Naive thymus-derived CD8-positive, alpha-beta T cell (primary cell): ENCODE measurements at regions not wholly inside any gene's neighbourhood (a gene's known extent, or its start where the extent isn't known, plus 50 kb on each side); places are given as distances from the start of the nearest gene placed in this dataset.

Experiments
- ATAC-seq, 2 donors: fragments of 150-1000 bp; cut with Tn5 transposase in 1 of 2; sonication (Bioruptor Pico), chemical (Tn5 transposase) in 1 of 2; 1 replicate in 1 of 2; 2 replicates in 1 of 2; pipeline ENCODE4 v1.10.0; 2021; ENCODE audit warnings: mild to moderate bottlenecking in 2 of 2, moderate library complexity in 2 of 2
- POLR2A ChIA-PET: fragments of 350-600 bp; sonication (Branson Sonifier 250); formaldehyde crosslinking; loops from one replicate; lab custom pipeline; 2021; ENCODE audit warnings: antibody characterized with exemption; lab: Charles Lee
- DNase-seq, 10 donors: peaks; one replicate each; pipeline versions ENCODE4 v3.0.0 to v3.0.0-alpha.2; 2020 to 2022
- H3K27ac Mint-ChIP-seq, 10 donors: one replicate each; pipeline ENCODE4 v1.8.0; 2020 to 2022; ENCODE audit warnings: mild to moderate bottlenecking in 10 of 10, mixed read lengths in 10 of 10, moderate library complexity in 4 of 10, inconsistent platforms in 1 of 10
- H3K27me3 Mint-ChIP-seq, 5 donors: one replicate each; pipeline ENCODE4 v1.8.0; 2021 to 2022; ENCODE audit warnings: mixed read lengths in 5 of 5
- H3K36me3 Mint-ChIP-seq, 3 donors: one replicate each; pipeline ENCODE4 v1.8.0; 2020 to 2022; ENCODE audit warnings: mixed read lengths in 3 of 3, mild to moderate bottlenecking in 2 of 3, inconsistent platforms in 1 of 3
- H3K4me1 Mint-ChIP-seq, 4 donors: one replicate each; pipeline ENCODE4 v1.8.0; 2021 to 2022; ENCODE audit warnings: mixed read lengths in 4 of 4
- H3K4me3 Mint-ChIP-seq, 10 donors: one replicate each; pipeline ENCODE4 v1.8.0; 2020 to 2022; ENCODE audit warnings: mild to moderate bottlenecking in 10 of 10, mixed read lengths in 10 of 10, moderate library complexity in 6 of 10, inconsistent platforms in 1 of 10
- H3K9me3 Mint-ChIP-seq, 9 donors: one replicate each; pipeline ENCODE4 v1.8.0; 2020 to 2022; ENCODE audit warnings: mixed read lengths in 9 of 9, mild to moderate bottlenecking in 3 of 9, inconsistent platforms in 1 of 9, moderate library complexity in 1 of 9

GRCh38 chr5:89513299-89514044 is 630.5 kb upstream of the MEF2C start:
- Mint-ChIP-seq H3K9me3 (no peaks in the 10 kb centered on the region), H3K4me1 (no peaks in the 10 kb centered on the region), H3K27me3 (no peaks in the 10 kb centered on the region), H3K4me3 (no peak overlapping the region), H3K27ac (no peak overlapping the region), H3K36me3 (no peaks in the 10 kb centered on the region)
- POLR2A ChIA-PET: no interaction called here
- DNase-seq: no peak
- ATAC-seq: no peak

DNA sequence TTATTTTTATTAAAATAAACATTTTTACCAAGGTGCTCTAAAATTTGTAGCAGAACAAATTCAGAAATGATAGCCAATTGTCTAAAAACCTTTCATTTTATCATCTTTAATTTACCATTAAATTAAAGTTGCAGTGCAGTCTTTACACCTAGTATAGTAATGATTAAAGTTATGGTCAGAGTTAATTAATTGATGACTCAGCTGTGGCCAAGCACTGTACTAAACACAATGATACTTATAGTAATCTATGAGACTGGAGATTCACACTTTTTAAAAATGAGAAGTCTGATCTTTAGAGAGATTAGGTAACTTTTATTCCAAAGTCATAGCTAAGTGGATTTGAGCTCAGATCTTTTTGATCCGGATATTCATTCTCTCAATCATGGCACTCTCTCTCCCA is 621.1 kb upstream of the MEF2C start:
- H3K36me3 Mint-ChIP-seq: no peaks in the 10 kb centered on the region
- H3K27me3 Mint-ChIP-seq: no peaks in the 10 kb centered on the region
- H3K27ac Mint-ChIP-seq: no peak overlapping the region
- peaks cover 0 to 10% (median 0%) of the 10 kb centered on the region in 9 donors for H3K9me3 Mint-ChIP-seq
- ATAC-seq: no peak
- no peak for DNase-seq
- POLR2A ChIA-PET: no interaction called here
- no peaks in the 10 kb centered on the region for H3K4me1 Mint-ChIP-seq
- H3K4me3 Mint-ChIP-seq: no peak overlapping the region

DNA sequence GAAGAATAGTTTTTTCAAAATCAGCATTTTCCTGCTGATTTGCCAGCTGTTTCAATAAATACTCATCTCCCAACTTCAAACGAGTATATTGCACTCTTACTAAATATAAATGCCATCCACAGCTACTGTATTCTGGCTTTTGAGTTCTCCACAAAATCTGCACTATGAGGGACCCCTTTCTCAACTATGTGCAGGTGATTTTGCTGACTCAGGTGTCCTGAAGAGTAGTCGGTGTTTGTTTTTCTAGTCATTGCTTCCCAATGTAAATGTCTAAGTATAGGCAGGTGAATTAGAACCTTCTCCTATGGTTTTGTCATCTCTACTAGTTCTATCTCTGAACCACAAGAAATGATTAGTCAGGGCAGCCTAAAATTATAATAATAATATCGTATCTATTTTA is 616.8 kb upstream of the MEF2C start:
- Mint-ChIP-seq H3K27me3 (no peaks in the 10 kb centered on the region), H3K27ac (no peak overlapping the region), H3K36me3 (no peaks in the 10 kb centered on the region), H3K4me1 (no peaks in the 10 kb centered on the region), H3K9me3 (peaks cover 0 to 10% (median 0%) of the 10 kb centered on the region in 9 donors), H3K4me3 (no peak overlapping the region)
- DNase-seq (no peak), ATAC-seq (no peak)
- POLR2A ChIA-PET: no interaction called here

GRCh38 chr5:89498699-89499098 is 615.7 kb upstream of the MEF2C start:
- Mint-ChIP-seq H3K36me3 (no peaks in the 10 kb centered on the region), H3K9me3 (peaks cover 0 to 10% (median 0%) of the 10 kb centered on the region in 9 donors), H3K4me1 (no peaks in the 10 kb centered on the region), H3K27ac (no peak overlapping the region), H3K4me3 (no peak overlapping the region), H3K27me3 (no peaks in the 10 kb centered on the region)
- POLR2A ChIA-PET: no interaction called here
- ATAC-seq: no peak
- no peak for DNase-seq

- Mint-ChIP-seq H3K36me3 (no peaks in the 10 kb centered on the region), H3K4me3 (no peak overlapping the region), H3K4me1 (no peaks in the 10 kb centered on the region), H3K9me3 (peaks cover 0 to 13% (median 0%) of the 10 kb centered on the region in 9 donors), H3K27ac (no peak overlapping the region), H3K27me3 (no peaks in the 10 kb centered on the region)
- DNase-seq (no peak), ATAC-seq (no peak)
- POLR2A ChIA-PET: no interaction called here
These were observed 610.4 kb upstream of the MEF2C start for GRCh38 chr5:89493414-89493813.

- no peaks in the 10 kb centered on the region for H3K4me1 Mint-ChIP-seq
- peaks cover 0 to 2% (median 0%) of the 10 kb centered on the region in 5 donors for H3K27me3 Mint-ChIP-seq
- no peaks in the 10 kb centered on the region for H3K36me3 Mint-ChIP-seq
- ATAC-seq (no peak), DNase-seq (no peak)
- peaks cover 0 to 2% (median 0%) of the 10 kb centered on the region in 9 donors for H3K9me3 Mint-ChIP-seq
- H3K4me3 Mint-ChIP-seq: no peak overlapping the region
- POLR2A ChIA-PET: no interaction called here
- H3K27ac Mint-ChIP-seq: no peak overlapping the region
These were observed 602.0 kb upstream of the MEF2C start for GRCh38 chr5:89484962-89485361.

- ATAC-seq: no peak
- H3K4me3 Mint-ChIP-seq: no peak overlapping the region
- no peak for DNase-seq
These were observed 597.5 kb upstream of the MEF2C start for GRCh38 chr5:89480406-89481007.

GRCh38 chr5:89478851-89479250 is 595.9 kb upstream of the MEF2C start:
- ATAC-seq (no peak), DNase-seq (no peak)
- POLR2A ChIA-PET: no interaction called here
- peaks cover 0 to 3% (median 0%) of the 10 kb centered on the region in 9 donors for H3K9me3 Mint-ChIP-seq
- peaks cover 0 to 1% (median 0%) of the 10 kb centered on the region in 5 donors for H3K27me3 Mint-ChIP-seq
- H3K4me3 Mint-ChIP-seq: no peak overlapping the region
- no peak overlapping the region for H3K27ac Mint-ChIP-seq
- no peaks in the 10 kb centered on the region for H3K36me3 Mint-ChIP-seq
- no peaks in the 10 kb centered on the region for H3K4me1 Mint-ChIP-seq

More at GRCh38 chr5:89480406-89481007, 597.5 kb upstream of the MEF2C start:
- no peaks in the 10 kb centered on the region for H3K36me3 Mint-ChIP-seq
- POLR2A ChIA-PET: no interaction called here
- H3K4me1 Mint-ChIP-seq: no peaks in the 10 kb centered on the region
- H3K9me3 Mint-ChIP-seq: peaks cover 0 to 2% (median 0%) of the 10 kb centered on the region in 9 donors
- peaks cover 0 to 1% (median 0%) of the 10 kb centered on the region in 5 donors for H3K27me3 Mint-ChIP-seq
- H3K27ac Mint-ChIP-seq: no peak overlapping the region

- POLR2A ChIA-PET: no interaction called here
- DNase-seq (no peak), ATAC-seq (no peak)
- peaks cover 0 to 3% (median 0%) of the 10 kb centered on the region in 9 donors for H3K9me3 Mint-ChIP-seq
- H3K4me1 Mint-ChIP-seq: no peaks in the 10 kb centered on the region
- no peaks in the 10 kb centered on the region for H3K36me3 Mint-ChIP-seq
- H3K27me3 Mint-ChIP-seq: peaks cover 0 to 1% (median 0%) of the 10 kb centered on the region in 5 donors
- H3K4me3 Mint-ChIP-seq: no peak overlapping the region
- H3K27ac Mint-ChIP-seq: peak overlapping the region in 1 of 10 donors; percentile 1
These were observed 590.2 kb upstream of the MEF2C start for GRCh38 chr5:89473196-89473595.

DNA sequence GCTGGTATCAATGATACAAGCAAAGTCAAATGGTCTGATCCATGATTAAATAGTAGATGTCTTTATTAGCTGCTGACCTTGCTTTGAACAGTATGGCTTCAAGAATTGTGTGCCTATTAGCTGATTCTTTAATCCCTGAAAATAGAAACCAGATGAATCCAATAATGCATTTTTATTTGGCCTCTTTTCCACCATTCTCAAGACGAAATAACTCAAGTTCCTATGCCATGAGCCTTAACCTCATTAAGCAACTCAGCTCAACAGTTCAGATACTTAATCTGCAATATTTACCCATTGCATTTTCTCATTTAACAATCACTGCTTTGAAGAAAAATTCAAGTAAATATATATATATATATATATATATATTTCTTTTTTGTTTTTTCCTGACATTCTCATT is 588.6 kb upstream of the MEF2C start:
- H3K9me3 Mint-ChIP-seq: peaks cover 0 to 3% (median 0%) of the 10 kb centered on the region in 9 donors
- DNase-seq (no peak), ATAC-seq (no peak)
- no peaks in the 10 kb centered on the region for H3K36me3 Mint-ChIP-seq
- POLR2A ChIA-PET: no interaction called here
- no peak overlapping the region for H3K4me3 Mint-ChIP-seq
- no peaks in the 10 kb centered on the region for H3K4me1 Mint-ChIP-seq
- H3K27ac Mint-ChIP-seq: no peak overlapping the region
- H3K27me3 Mint-ChIP-seq: no peaks in the 10 kb centered on the region

- no peaks in the 10 kb centered on the region for H3K4me1 Mint-ChIP-seq
- H3K36me3 Mint-ChIP-seq: no peaks in the 10 kb centered on the region
- ATAC-seq: no peak
These were observed 588.1 kb upstream of the MEF2C start for GRCh38 chr5:89471115-89471514.

GRCh38 chr5:89470658-89471057 is 587.7 kb upstream of the MEF2C start:
- H3K4me1 Mint-ChIP-seq: no peaks in the 10 kb centered on the region
- H3K27ac Mint-ChIP-seq: no peak overlapping the region
- H3K27me3 Mint-ChIP-seq: peaks cover 0 to 1% (median 0%) of the 10 kb centered on the region in 5 donors
- peaks cover 0 to 3% (median 0%) of the 10 kb centered on the region in 9 donors for H3K9me3 Mint-ChIP-seq
- no peak for ATAC-seq
- POLR2A ChIA-PET: no interaction called here
- no peak for DNase-seq
- H3K36me3 Mint-ChIP-seq: no peaks in the 10 kb centered on the region
- H3K4me3 Mint-ChIP-seq: no peak overlapping the region

More at GRCh38 chr5:89471115-89471514, 588.1 kb upstream of the MEF2C start:
- H3K9me3 Mint-ChIP-seq: peaks cover 0 to 3% (median 0%) of the 10 kb centered on the region in 9 donors
- no peak overlapping the region for H3K27ac Mint-ChIP-seq
- no peak for DNase-seq
- H3K27me3 Mint-ChIP-seq: peaks cover 0 to 1% (median 0%) of the 10 kb centered on the region in 5 donors
- POLR2A ChIA-PET: no interaction called here
- H3K4me3 Mint-ChIP-seq: no peak overlapping the region

DNA sequence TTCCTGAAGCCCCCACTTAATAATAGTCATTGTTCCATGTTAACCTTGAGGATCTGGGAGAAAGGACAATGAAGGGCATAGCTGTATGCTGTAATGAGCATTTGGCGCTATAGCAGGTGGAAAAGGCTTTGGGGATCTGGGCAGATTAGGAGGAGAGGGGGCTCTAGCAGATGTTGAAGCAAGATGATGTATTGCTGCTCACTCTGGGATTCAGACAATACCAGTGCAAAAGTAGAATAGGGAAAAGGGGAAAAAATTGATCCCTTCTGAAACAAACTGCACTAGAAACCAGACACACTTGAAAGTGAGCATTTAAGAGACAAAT is 575.3 kb upstream of the MEF2C start:
- POLR2A ChIA-PET: no interaction called here
- Mint-ChIP-seq H3K27me3 (peaks cover 0 to 5% (median 0%) of the 10 kb centered on the region in 5 donors), H3K4me1 (peaks cover 0 to 22% (median 0%) of the 10 kb centered on the region in 4 donors), H3K36me3 (no peaks in the 10 kb centered on the region), H3K9me3 (peaks cover 0 to 9% (median 2%) of the 10 kb centered on the region in 9 donors), H3K4me3 (no peak overlapping the region), H3K27ac (no peak overlapping the region)
- no peak for ATAC-seq
- no peak for DNase-seq
